ENCODE measurements at regions not wholly inside any gene's neighbourhood (a gene's known extent, or its start where the extent isn't known, plus 50 kb on each side); places are given as distances from the start of the nearest gene placed in this dataset.

GRCh38 chr14:38589747-38590350 is 334.0 kb upstream of the CLEC14A start:
- Histone ChIP-seq H3K4me3 (no peak overlapping the region), H3K4me1 (ENCODE audit: insufficient read depth) (no peaks in the 10 kb centered on the region), H3K36me3 (replicated peaks; ENCODE audit: insufficient read depth, low read depth) (no peaks in the 10 kb centered on the region), H3K79me2 (no peaks in the 10 kb centered on the region), H2AFZ (no peak overlapping the region), H3K27me3 (no peaks in the 10 kb centered on the region), H3K9me3 (ENCODE audit: low read depth) (no peaks in the 10 kb centered on the region), H4K20me1 (ENCODE audit: insufficient read depth, poor library complexity, severe bottlenecking) (no peaks in the 10 kb centered on the region), H3K9me2 (replicated peaks; ENCODE audit: insufficient read depth) (no peaks in the 10 kb centered on the region), H3K27ac (no peak overlapping the region), H3K4me2 (no peak overlapping the region)
- DNase-seq (ENCODE audit: low spot score), result no peak
- 93% methylated on average over 3 of the region's 3 CpGs for WGBS (ENCODE audit: low lambda C conversion rate, missing lambda C conversion rate)
- TF ChIP-seq EZH2phosphoT487 (IDR thresholded peaks at IDR 0.05; ENCODE audit: low read depth, severe bottlenecking, unreplicated experiment), result no peak
- TF ChIP-seq, protein P1, sequence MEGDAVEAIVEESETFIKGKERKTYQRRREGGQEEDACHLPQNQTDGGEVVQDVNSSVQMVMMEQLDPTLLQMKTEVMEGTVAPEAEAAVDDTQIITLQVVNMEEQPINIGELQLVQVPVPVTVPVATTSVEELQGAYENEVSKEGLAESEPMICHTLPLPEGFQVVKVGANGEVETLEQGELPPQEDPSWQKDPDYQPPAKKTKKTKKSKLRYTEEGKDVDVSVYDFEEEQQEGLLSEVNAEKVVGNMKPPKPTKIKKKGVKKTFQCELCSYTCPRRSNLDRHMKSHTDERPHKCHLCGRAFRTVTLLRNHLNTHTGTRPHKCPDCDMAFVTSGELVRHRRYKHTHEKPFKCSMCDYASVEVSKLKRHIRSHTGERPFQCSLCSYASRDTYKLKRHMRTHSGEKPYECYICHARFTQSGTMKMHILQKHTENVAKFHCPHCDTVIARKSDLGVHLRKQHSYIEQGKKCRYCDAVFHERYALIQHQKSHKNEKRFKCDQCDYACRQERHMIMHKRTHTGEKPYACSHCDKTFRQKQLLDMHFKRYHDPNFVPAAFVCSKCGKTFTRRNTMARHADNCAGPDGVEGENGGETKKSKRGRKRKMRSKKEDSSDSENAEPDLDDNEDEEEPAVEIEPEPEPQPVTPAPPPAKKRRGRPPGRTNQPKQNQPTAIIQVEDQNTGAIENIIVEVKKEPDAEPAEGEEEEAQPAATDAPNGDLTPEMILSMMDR (IDR thresholded peaks at IDR 0.05; ENCODE audit: poor library complexity), result no peak
- TF ChIP-seq EZH2 (IDR thresholded peaks at IDR 0.05; ENCODE audit: borderline replicate concordance), result no peak

GRCh38 chr14:38583471-38583870 is 327.6 kb upstream of the CLEC14A start:
- Histone ChIP-seq H4K20me1 (ENCODE audit: insufficient read depth, poor library complexity, severe bottlenecking) (no peaks in the 10 kb centered on the region), H3K27me3 (no peaks in the 10 kb centered on the region), H3K9me2 (replicated peaks; ENCODE audit: insufficient read depth) (no peaks in the 10 kb centered on the region), H3K27ac (no peak overlapping the region), H3K79me2 (no peaks in the 10 kb centered on the region), H2AFZ (no peak overlapping the region), H3K4me1 (ENCODE audit: insufficient read depth) (no peaks in the 10 kb centered on the region), H3K4me2 (no peak overlapping the region), H3K4me3 (no peak overlapping the region), H3K9me3 (ENCODE audit: low read depth) (no peaks in the 10 kb centered on the region), H3K36me3 (replicated peaks; ENCODE audit: insufficient read depth, low read depth) (no peaks in the 10 kb centered on the region)
- TF ChIP-seq EZH2 (IDR thresholded peaks at IDR 0.05; ENCODE audit: borderline replicate concordance) (no peak), EZH2phosphoT487 (IDR thresholded peaks at IDR 0.05; ENCODE audit: low read depth, severe bottlenecking, unreplicated experiment) (no peak)
- TF ChIP-seq, protein P1 (IDR thresholded peaks at IDR 0.05; ENCODE audit: poor library complexity), result no peak
- 59% methylated on average over 1 of the region's 1 CpG for WGBS (ENCODE audit: low lambda C conversion rate, missing lambda C conversion rate)
- no peak for DNase-seq (ENCODE audit: low spot score)

- Histone ChIP-seq H3K27me3 (no peaks in the 10 kb centered on the region), H3K9me3 (ENCODE audit: low read depth) (no peaks in the 10 kb centered on the region), H3K9me2 (replicated peaks; ENCODE audit: insufficient read depth) (no peaks in the 10 kb centered on the region), H3K27ac (no peak overlapping the region), H2AFZ (no peak overlapping the region), H4K20me1 (ENCODE audit: insufficient read depth, poor library complexity, severe bottlenecking) (no peaks in the 10 kb centered on the region), H3K4me2 (no peak overlapping the region), H3K4me3 (no peak overlapping the region), H3K36me3 (replicated peaks; ENCODE audit: insufficient read depth, low read depth) (no peaks in the 10 kb centered on the region), H3K4me1 (ENCODE audit: insufficient read depth) (no peaks in the 10 kb centered on the region), H3K79me2 (no peaks in the 10 kb centered on the region)
- DNase-seq (ENCODE audit: low spot score), result no peak
- no peak for TF ChIP-seq EZH2phosphoT487 (IDR thresholded peaks at IDR 0.05; ENCODE audit: low read depth, severe bottlenecking, unreplicated experiment)
- TF ChIP-seq EZH2 (IDR thresholded peaks at IDR 0.05; ENCODE audit: borderline replicate concordance), result no peak
- TF ChIP-seq, protein P1 (IDR thresholded peaks at IDR 0.05; ENCODE audit: poor library complexity), result no peak
- 72% methylated on average over 4 of the region's 4 CpGs for WGBS (ENCODE audit: low lambda C conversion rate, missing lambda C conversion rate)
Observed at GRCh38 chr14:38578278-38578681, 322.4 kb upstream of the CLEC14A start.

GRCh38 chr14:38567703-38568102 is 311.8 kb upstream of the CLEC14A start:
- DNase-seq (ENCODE audit: low spot score), result no peak
- H3K36me3 ChIP-seq (replicated peaks; ENCODE audit: insufficient read depth, low read depth), result no peaks in the 10 kb centered on the region
- H3K4me3 ChIP-seq, result no peak overlapping the region
- H2AFZ ChIP-seq, result no peak overlapping the region
- no peaks in the 10 kb centered on the region for H4K20me1 ChIP-seq (ENCODE audit: insufficient read depth, poor library complexity, severe bottlenecking)
- H3K4me1 ChIP-seq (ENCODE audit: insufficient read depth), result no peaks in the 10 kb centered on the region
- H3K4me2 ChIP-seq, result no peak overlapping the region
- H3K27ac ChIP-seq, result no peak overlapping the region
- H3K9me3 ChIP-seq (ENCODE audit: low read depth), result no peaks in the 10 kb centered on the region
- H3K9me2 ChIP-seq (replicated peaks; ENCODE audit: insufficient read depth), result no peaks in the 10 kb centered on the region
- TF ChIP-seq EZH2phosphoT487 (IDR thresholded peaks at IDR 0.05; ENCODE audit: low read depth, severe bottlenecking, unreplicated experiment), result no peak
- TF ChIP-seq EZH2 (IDR thresholded peaks at IDR 0.05; ENCODE audit: borderline replicate concordance), result no peak
- TF ChIP-seq, protein P1 (IDR thresholded peaks at IDR 0.05; ENCODE audit: poor library complexity), result no peak
- no peaks in the 10 kb centered on the region for H3K79me2 ChIP-seq
- no peaks in the 10 kb centered on the region for H3K27me3 ChIP-seq
